H1 (cell line): ENCODE measurements at regions not wholly inside any gene's neighbourhood (a gene's known extent, or its start where the extent isn't known, plus 50 kb on each side); places are given as distances from the start of the nearest gene placed in this dataset.

Experiments
- CTCF ChIA-PET: fragments of 300-600 bp; sonication (Branson Sonifier 250); formaldehyde crosslinking; loops from one replicate; lab custom pipeline; 2021; ENCODE audit not compliant: partially characterized antibody; lab: Charles Lee
- POLR2A ChIA-PET: fragments of 300-600 bp; sonication (Branson Sonifier 250); formaldehyde crosslinking; loops from one replicate; lab custom pipeline; 2021; ENCODE audit warnings: inconsistent platforms; ENCODE audit not compliant: partially characterized antibody; lab: Charles Lee
- DNase-seq, 2 experiments: peaks; one replicate each; pipeline versions ENCODE4 v3.0.0 to v3.0.0-alpha.2; 2010 to 2022; ENCODE audit warnings: low spot score in 2 of 2, low read depth in 1 of 2, mixed read lengths in 1 of 2
- FAIRE-seq: peaks from 2 replicates; lab custom pipeline; 2011; peaks lifted over from hg19 to GRCh38; lab: Jason Lieb, UNC
- H2AFZ ChIP-seq: 2 replicates; pipeline ENCODE4 v1.8.1; 2012; ENCODE audit warnings: low read length, inconsistent platforms
- H2AK5ac ChIP-seq: 2 replicates; pipeline ENCODE4 v1.6.1; 2013; ENCODE audit warnings: low read depth, low read length
- H2BK120ac ChIP-seq: replicated peaks from 2 replicates; pipeline ENCODE3; 2013; ENCODE audit warnings: low read depth, low read length, inconsistent platforms
- H2BK12ac ChIP-seq: 2 replicates; pipeline ENCODE4 v1.6.1; 2013; ENCODE audit warnings: low read depth, low read length
- H2BK15ac ChIP-seq: 2 replicates; pipeline ENCODE4 v1.6.1; 2013; ENCODE audit warnings: low read length
- H2BK20ac ChIP-seq: 2 replicates; pipeline ENCODE4 v1.6.1; 2013; ENCODE audit warnings: low read length
- H2BK5ac ChIP-seq: 2 replicates; pipeline ENCODE4 v1.6.1; 2013; ENCODE audit warnings: low read depth, low read length
- H3K14ac ChIP-seq: 2 replicates; pipeline ENCODE4 v1.6.1; 2013; ENCODE audit warnings: inconsistent platforms; ENCODE audit not compliant: insufficient read length
- H3K18ac ChIP-seq: 2 replicates; pipeline ENCODE4 v1.6.1; 2013; ENCODE audit warnings: low read length; ENCODE audit errors: extremely low read depth
- H3K23ac ChIP-seq: 2 replicates; pipeline ENCODE4 v1.6.1; 2013; ENCODE audit warnings: inconsistent platforms; ENCODE audit not compliant: insufficient read length
- H3K23me2 ChIP-seq: 2 replicates; pipeline ENCODE4 v1.6.1; 2013; ENCODE audit warnings: low read depth, low read length
- H3K27ac ChIP-seq: 2 replicates; pipeline ENCODE4 v1.6.1; 2011; ENCODE audit warnings: low read depth, low read length, inconsistent platforms
- H3K27me3 ChIP-seq, 4 experiments: replicated peaks in 1 of 4; 1 replicate in 1 of 4; 2 replicates in 3 of 4; pipeline versions ENCODE4 v1.6.1 to v1.8.1; 2011 to 2013; ENCODE audit warnings: low read length in 3 of 4, mild to moderate bottlenecking in 3 of 4, inconsistent platforms in 2 of 4, mixed read lengths in 2 of 4, moderate library complexity in 1 of 4; ENCODE audit not compliant: control insufficient read depth in 3 of 4, insufficient read depth in 3 of 4; ENCODE audit errors: extremely low read depth in 1 of 4
- H3K36me3 ChIP-seq, 4 experiments: 2 replicates each; pipeline versions ENCODE4 v1.6.1 to v1.8.1; 2011 to 2013; ENCODE audit warnings: mild to moderate bottlenecking in 4 of 4, low read length in 3 of 4, moderate library complexity in 2 of 4, control low read depth in 1 of 4, inconsistent platforms in 1 of 4; ENCODE audit not compliant: insufficient read depth in 4 of 4, control insufficient read depth in 2 of 4
- H3K4ac ChIP-seq: replicated peaks from 2 replicates; pipeline ENCODE3; 2013; ENCODE audit warnings: low read length, low read depth, mixed read lengths, inconsistent platforms; ENCODE audit not compliant: insufficient read length
- H3K4me1 ChIP-seq, 4 experiments: replicated peaks in 1 of 4; 1 replicate in 1 of 4; 2 replicates in 3 of 4; pipeline versions ENCODE4 v1.6.1 to v1.8.1; 2011 to 2013; ENCODE audit warnings: low read length in 3 of 4, inconsistent platforms in 2 of 4, mixed read lengths in 1 of 4; ENCODE audit not compliant: insufficient read depth in 4 of 4, control insufficient read depth in 3 of 4
- H3K4me2 ChIP-seq, 2 experiments: 2 replicates each; pipeline versions ENCODE4 v1.6.1 to v1.8.1; 2011 to 2013; ENCODE audit warnings: low read depth in 2 of 2, low read length in 2 of 2, control low read depth in 1 of 2, inconsistent platforms in 1 of 2, mild to moderate bottlenecking in 1 of 2; ENCODE audit not compliant: insufficient read depth in 1 of 2
- H3K4me3 ChIP-seq, 4 experiments: fragments of 200-600, 300-600 bp in 1 of 4; sonication (generic), shearing (Covaris generic), sonication (Bioruptor Twin) in 1 of 4; 2 replicates each; pipeline versions ENCODE4 v1.5.1 to v1.8.1; 2011 to 2016; ENCODE audit warnings: low read length in 4 of 4, low read depth in 3 of 4, control low read depth in 2 of 4, inconsistent platforms in 2 of 4, mild to moderate bottlenecking in 2 of 4, mixed read lengths in 1 of 4, moderate library complexity in 1 of 4; ENCODE audit not compliant: insufficient read depth in 2 of 4; ENCODE audit errors: extremely low read depth in 1 of 4
- H3K56ac ChIP-seq: replicated peaks from 2 replicates; pipeline ENCODE3; 2013; ENCODE audit warnings: low read depth, mild to moderate bottlenecking, mixed read lengths, low read length, inconsistent platforms; ENCODE audit not compliant: insufficient read length
- H3K79me1 ChIP-seq: 2 replicates; pipeline ENCODE4 v1.6.1; 2013; ENCODE audit warnings: low read depth, low read length, control low read depth
- H3K79me2 ChIP-seq, 2 experiments: 2 replicates each; pipeline versions ENCODE4 v1.6.1 to v1.8.1; 2012 to 2013; ENCODE audit warnings: low read length in 2 of 2, mild to moderate bottlenecking in 2 of 2, inconsistent platforms in 1 of 2; ENCODE audit not compliant: insufficient read depth in 2 of 2, control insufficient read depth in 1 of 2
- H3K9ac ChIP-seq, 4 experiments: replicated peaks in 1 of 4; 1 replicate in 1 of 4; 2 replicates in 3 of 4; pipeline versions ENCODE4 v1.6.1 to v1.8.1; 2011 to 2013; ENCODE audit warnings: low read depth in 3 of 4, low read length in 3 of 4, control low read depth in 2 of 4, mild to moderate bottlenecking in 2 of 4, moderate library complexity in 2 of 4, inconsistent platforms in 1 of 4; ENCODE audit errors: extremely low read depth in 1 of 4
- H3K9me3 ChIP-seq, 2 experiments: 2 replicates each; pipeline versions ENCODE4 v1.6.1 to v1.8.1; 2012 to 2013; ENCODE audit warnings: mild to moderate bottlenecking in 2 of 2, moderate library complexity in 2 of 2, control low read depth in 1 of 2, inconsistent platforms in 1 of 2, low read depth in 1 of 2, low read length in 1 of 2, mixed read lengths in 1 of 2; ENCODE audit not compliant: insufficient read depth in 2 of 2
- H4K20me1 ChIP-seq, 2 experiments: replicated peaks in 1 of 2; 2 replicates each; pipeline versions ENCODE3 to v1.8.1; 2011 to 2013; ENCODE audit warnings: inconsistent platforms in 2 of 2, low read length in 2 of 2, mild to moderate bottlenecking in 1 of 2; ENCODE audit not compliant: insufficient read depth in 2 of 2, control insufficient read depth in 1 of 2
- H4K5ac ChIP-seq: 2 replicates; pipeline ENCODE4 v1.6.1; 2013; ENCODE audit warnings: low read length, low read depth, mixed read lengths, inconsistent platforms; ENCODE audit not compliant: insufficient read length
- H4K8ac ChIP-seq: 2 replicates; pipeline ENCODE4 v1.8.0; 2013; ENCODE audit warnings: mild to moderate bottlenecking, moderate library complexity, low read length, inconsistent platforms; ENCODE audit not compliant: insufficient read depth; ENCODE audit errors: extremely low read depth
- H4K91ac ChIP-seq: replicated peaks from 2 replicates; pipeline ENCODE3; 2013; ENCODE audit warnings: low read length, mixed read lengths, inconsistent platforms; ENCODE audit not compliant: insufficient read length
- KDM1A ChIP-seq: fragments of 200-600, 300-600 bp; sonication (generic); IDR thresholded peaks from 2 replicates; pipeline ENCODE4 v1.7.1; 2016; ENCODE audit warnings: mild to moderate bottlenecking, low read length, borderline replicate concordance
- MAFK ChIP-seq: IDR thresholded peaks from 2 replicates; pipeline ENCODE4 v1.6.1; 2012; ENCODE audit warnings: low read depth, mild to moderate bottlenecking, improper control_type of control experiment, low read length
- POLR2A ChIP-seq, 2 experiments: IDR thresholded peaks; 1 replicate in 1 of 2; 2 replicates in 1 of 2; pipeline ENCODE4 v1.6.1; 2011; ENCODE audit warnings: low read depth in 2 of 2, low read length in 2 of 2, mild to moderate bottlenecking in 2 of 2; ENCODE audit errors: control extremely low read depth in 1 of 2
- RBBP5 ChIP-seq: IDR thresholded peaks from 2 replicates; pipeline ENCODE4 v1.7.1; 2012; ENCODE audit warnings: low read depth, mild to moderate bottlenecking, inconsistent platforms, low read length, moderate library complexity, borderline replicate concordance
- RFX5 ChIP-seq: IDR thresholded peaks from 2 replicates; pipeline ENCODE4 v1.6.1; 2011; ENCODE audit warnings: low read depth, low read length, improper control_type of control experiment, borderline replicate concordance
- SP2 ChIP-seq: IDR thresholded peaks from 2 replicates; pipeline ENCODE4 v1.6.1; 2012; ENCODE audit warnings: mild to moderate bottlenecking, low read length, inconsistent platforms
- SRF ChIP-seq: IDR thresholded peaks from 2 replicates; pipeline ENCODE4 v1.6.1; 2011; ENCODE audit warnings: mild to moderate bottlenecking, low read depth, low read length, moderate library complexity
- WGBS, 2 experiments: shearing (Covaris generic) in 1 of 2; methylation state at CpG; one replicate each; pipeline versions ENCODE4 v1.1.6 to v1.1.7; 2013 to 2015; ENCODE audit warnings: low lambda C conversion rate in 2 of 2, mixed read lengths in 2 of 2, inconsistent platforms in 1 of 2, low coverage in 1 of 2, missing lambda C conversion rate in 1 of 2; ENCODE audit not compliant: insufficient replicate concordance in 2 of 2, insufficient coverage in 1 of 2, insufficient read length in 1 of 2; ENCODE audit errors: extremely low coverage in 1 of 2, missing lambda C conversion rate in 1 of 2; 5-methylcytosine and 5-hydroxymethylcytosine counted together

- no peak for DNase-seq
- no peak overlapping the region for H3K4me2 ChIP-seq
- no peaks in the 10 kb centered on the region for H3K36me3 ChIP-seq
- H2AFZ ChIP-seq, result no peak overlapping the region
- no peak overlapping the region for H2BK12ac ChIP-seq
- H4K91ac ChIP-seq, result no peak overlapping the region
- no peak for FAIRE-seq
- H2BK5ac ChIP-seq, result no peak overlapping the region
- H3K79me2 ChIP-seq, result no peaks in the 10 kb centered on the region
- H4K20me1 ChIP-seq, result no peaks in the 10 kb centered on the region
- no peak overlapping the region for H3K18ac ChIP-seq
- CTCF ChIA-PET, result interaction anchor here (0.6 to 3.4 kb wide), 4 partner anchors 7 to 265 kb away, joined by 3 to 17 read pairs (median 6); no protein-coding TSS in a partner anchor
- POLR2A ChIA-PET, result no interaction called here
- H2BK15ac ChIP-seq, result no peak overlapping the region
- no peak overlapping the region for H3K4ac ChIP-seq
- H3K23ac ChIP-seq, result no peak overlapping the region
- no peak overlapping the region for H2BK120ac ChIP-seq
- no peak overlapping the region for H3K14ac ChIP-seq
- H4K8ac ChIP-seq, result no peak overlapping the region
- no peak overlapping the region for H2BK20ac ChIP-seq
- H3K9me3 ChIP-seq, result no peaks in the 10 kb centered on the region
- H3K27me3 ChIP-seq, result no peaks in the 10 kb centered on the region
- no peaks in the 10 kb centered on the region for H3K23me2 ChIP-seq
- no peaks in the 10 kb centered on the region for H3K79me1 ChIP-seq
- no peak overlapping the region for H3K4me3 ChIP-seq
- H3K9ac ChIP-seq, result no peak overlapping the region
- no peak overlapping the region for H4K5ac ChIP-seq
- no peak overlapping the region for H3K27ac ChIP-seq
- no peaks in the 10 kb centered on the region for H3K4me1 ChIP-seq
- 86% methylated on average over 4 of the region's 4 CpGs; no CpG with 5 or more reads in 1 of the 2 experiments for WGBS, 2 experiments
- TF ChIP-seq MAFK (no peak), RFX5 (no peak), POLR2A (IDR thresholded peaks at IDR 0.05; ENCODE audit: control extremely low read depth in 1 of 2, low read depth in 2 of 2, low read length in 2 of 2) (no peak), KDM1A (no peak), SP2 (no peak), SRF (no peak), RBBP5 (no peak)
- H2AK5ac ChIP-seq, result no peak overlapping the region
- no peak overlapping the region for H3K56ac ChIP-seq
Measured at GRCh38 chr4:37124800-37125199, 119.7 kb upstream of the NWD2 start.
